ENCODE measurements at regions not wholly inside any gene's neighbourhood (a gene's known extent, or its start where the extent isn't known, plus 50 kb on each side); places are given as distances from the start of the nearest gene placed in this dataset.

- TF ChIP-seq POLR2A (IDR thresholded peaks at IDR 0.05) (no peak), POLR2AphosphoS5 (IDR thresholded peaks at IDR 0.05) (no peak)
- TF ChIP-seq, protein P1, sequence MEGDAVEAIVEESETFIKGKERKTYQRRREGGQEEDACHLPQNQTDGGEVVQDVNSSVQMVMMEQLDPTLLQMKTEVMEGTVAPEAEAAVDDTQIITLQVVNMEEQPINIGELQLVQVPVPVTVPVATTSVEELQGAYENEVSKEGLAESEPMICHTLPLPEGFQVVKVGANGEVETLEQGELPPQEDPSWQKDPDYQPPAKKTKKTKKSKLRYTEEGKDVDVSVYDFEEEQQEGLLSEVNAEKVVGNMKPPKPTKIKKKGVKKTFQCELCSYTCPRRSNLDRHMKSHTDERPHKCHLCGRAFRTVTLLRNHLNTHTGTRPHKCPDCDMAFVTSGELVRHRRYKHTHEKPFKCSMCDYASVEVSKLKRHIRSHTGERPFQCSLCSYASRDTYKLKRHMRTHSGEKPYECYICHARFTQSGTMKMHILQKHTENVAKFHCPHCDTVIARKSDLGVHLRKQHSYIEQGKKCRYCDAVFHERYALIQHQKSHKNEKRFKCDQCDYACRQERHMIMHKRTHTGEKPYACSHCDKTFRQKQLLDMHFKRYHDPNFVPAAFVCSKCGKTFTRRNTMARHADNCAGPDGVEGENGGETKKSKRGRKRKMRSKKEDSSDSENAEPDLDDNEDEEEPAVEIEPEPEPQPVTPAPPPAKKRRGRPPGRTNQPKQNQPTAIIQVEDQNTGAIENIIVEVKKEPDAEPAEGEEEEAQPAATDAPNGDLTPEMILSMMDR (IDR thresholded peaks at IDR 0.05): no peak
Measured at GRCh38 chr18:68221111-68221724, 493.7 kb downstream of the TMX3 start.
